MM.1S (cell line): ENCODE measurements at regions not wholly inside any gene's neighbourhood (a gene's known extent, or its start where the extent isn't known, plus 50 kb on each side); places are given as distances from the start of the nearest gene placed in this dataset.
"Not testable (repeated sequence)": the region's sequence is repeated elsewhere in the genome, so short reads cannot be mapped to it uniquely, and the experiment has no call there.

ENCODE experiments used
- DNase-seq: peaks from one replicate; pipeline ENCODE4 v3.0.0-alpha.2; 2015
- H2AFZ ChIP-seq: fragments of 300-600 bp; sonication (generic); 2 replicates; pipeline ENCODE4 v1.6.0; 2016; ENCODE audit warnings: antibody characterized with exemption, low read length
- H3F3A ChIP-seq: fragments of 300-600 bp; sonication (generic); 2 replicates; pipeline ENCODE4 v1.6.1; 2016; ENCODE audit warnings: mild to moderate bottlenecking, antibody characterized with exemption, low read length, moderate library complexity, mixed read lengths; ENCODE audit not compliant: insufficient read depth
- H3K27ac ChIP-seq: fragments of 300-600 bp; sonication (generic); 2 replicates; pipeline ENCODE4 v1.5.1; 2016; ENCODE audit warnings: mild to moderate bottlenecking, low read length
- H3K27me3 ChIP-seq: fragments of 300-600 bp; sonication (generic); replicated peaks from 2 replicates; pipeline ENCODE4 v1.6.0; 2016; ENCODE audit warnings: low read length; ENCODE audit not compliant: insufficient read depth
- H3K36me3 ChIP-seq: fragments of 300-600 bp; sonication (generic); replicated peaks from 2 replicates; pipeline ENCODE4 v1.6.1; 2016; ENCODE audit warnings: mild to moderate bottlenecking, low read length, mixed read lengths; ENCODE audit not compliant: insufficient read depth
- H3K4me1 ChIP-seq: fragments of 300-600 bp; sonication (generic); 2 replicates; pipeline ENCODE4 v1.6.1; 2016; ENCODE audit warnings: low read length, mixed read lengths
- H3K4me2 ChIP-seq: fragments of 300-600 bp; sonication (generic); 2 replicates; pipeline ENCODE4 v1.6.0; 2016; ENCODE audit warnings: low read depth, low read length
- H3K4me3 ChIP-seq: fragments of 300-600 bp; sonication (generic); 2 replicates; pipeline ENCODE4 v1.5.1; 2016; ENCODE audit warnings: low read length, mixed read lengths
- H3K79me2 ChIP-seq: fragments of 300-600 bp; sonication (generic); 2 replicates; pipeline ENCODE4 v1.6.1; 2016; ENCODE audit warnings: mixed run types, low read length, mixed read lengths
- H3K9ac ChIP-seq: fragments of 300-600 bp; sonication (generic); 2 replicates; pipeline ENCODE4 v1.6.1; 2016; ENCODE audit warnings: low read length, mixed read lengths
- H3K9me2 ChIP-seq: fragments of 300-600 bp; sonication (generic); replicated peaks from 2 replicates; pipeline ENCODE4 v1.6.1; 2016; ENCODE audit warnings: mild to moderate bottlenecking, low read length, mixed read lengths; ENCODE audit not compliant: insufficient read depth
- H3K9me3 ChIP-seq: fragments of 300-600 bp; sonication (generic); replicated peaks from 2 replicates; pipeline ENCODE4 v1.6.1; 2016; ENCODE audit warnings: mild to moderate bottlenecking, low read length, mixed read lengths; ENCODE audit not compliant: insufficient read depth
- H4K20me1 ChIP-seq: fragments of 300-600 bp; sonication (generic); 2 replicates; pipeline ENCODE4 v1.6.1; 2016; ENCODE audit warnings: mild to moderate bottlenecking, low read length, moderate library complexity, mixed read lengths; ENCODE audit not compliant: insufficient read depth
- CTCF ChIP-seq: fragments of 300-600 bp; sonication (generic); IDR thresholded peaks from 2 replicates; pipeline ENCODE4 v1.5.1; 2016; ENCODE audit warnings: antibody characterized with exemption, low read length, mixed read lengths
- EZH2 ChIP-seq: fragments of 300-600 bp; sonication (generic); optimal IDR thresholded peaks from 2 replicates; pipeline ENCODE3; 2017; ENCODE audit warnings: low read depth, mild to moderate bottlenecking, antibody characterized with exemption, low read length, mixed read lengths
- EZH2phosphoT487 ChIP-seq: fragments of 300-600 bp; sonication (generic); IDR thresholded peaks from 2 replicates; pipeline ENCODE4 v1.6.1; 2018; ENCODE audit warnings: antibody characterized with exemption, low read length

GRCh38 chr5:85576666-85577065 lies 1041.1 kb upstream of the COX7C start:
- Histone ChIP-seq H3K79me2 (no peaks in the 10 kb centered on the region), H3K4me1 (no peaks in the 10 kb centered on the region), H3K9me2 (no peaks in the 10 kb centered on the region), H3K9ac (no peak overlapping the region), H2AFZ (no peak overlapping the region), H3K27me3 (no peaks in the 10 kb centered on the region), H3K4me3 (no peak overlapping the region), H3K36me3 (no peaks in the 10 kb centered on the region), H4K20me1 (no peaks in the 10 kb centered on the region), H3K4me2 (no peak overlapping the region), H3K27ac (no peak overlapping the region), H3F3A (no peaks in the 10 kb centered on the region), H3K9me3 (no peaks in the 10 kb centered on the region)
- DNase-seq = no peak
- TF ChIP-seq CTCF (no peak), EZH2 (no peak), EZH2phosphoT487 (no peak)

- not testable (repeated sequence) for H3K79me2 ChIP-seq, H3K27ac ChIP-seq, H3K36me3 ChIP-seq, H3F3A ChIP-seq, DNase-seq, H3K4me3 ChIP-seq, H3K4me1 ChIP-seq, H3K27me3 ChIP-seq, H3K4me2 ChIP-seq, H3K9ac ChIP-seq, H4K20me1 ChIP-seq, H3K9me3 ChIP-seq, H3K9me2 ChIP-seq, H2AFZ ChIP-seq
Observed at GRCh38 chr5:85587806-85588205, 1029.9 kb upstream of the COX7C start.

- H3K27ac ChIP-seq, H3K4me2 ChIP-seq, H3F3A ChIP-seq, H3K36me3 ChIP-seq, DNase-seq, H3K9ac ChIP-seq, H3K79me2 ChIP-seq, H3K4me3 ChIP-seq, H2AFZ ChIP-seq, H3K9me2 ChIP-seq, H3K27me3 ChIP-seq, H3K9me3 ChIP-seq, H4K20me1 ChIP-seq, H3K4me1 ChIP-seq: not testable (repeated sequence)
Observed at GRCh38 chr5:85588268-85588667, 1029.5 kb upstream of the COX7C start.

GRCh38 chr5:85590764-85591163 lies 1027.0 kb upstream of the COX7C start:
- Histone ChIP-seq H3K9me2 (no peaks in the 10 kb centered on the region), H3K79me2 (no peaks in the 10 kb centered on the region), H3K4me1 (no peaks in the 10 kb centered on the region), H3K9ac (no peak overlapping the region), H4K20me1 (no peaks in the 10 kb centered on the region), H3K27ac (no peak overlapping the region), H3K4me3 (no peak overlapping the region), H3K36me3 (no peaks in the 10 kb centered on the region), H3F3A (no peaks in the 10 kb centered on the region), H2AFZ (no peak overlapping the region), H3K27me3 (no peaks in the 10 kb centered on the region), H3K4me2 (no peak overlapping the region), H3K9me3 (no peaks in the 10 kb centered on the region)
- DNase-seq = no peak
- TF ChIP-seq EZH2 (no peak), CTCF (no peak), EZH2phosphoT487 (no peak)
